Retinal pigment epithelial cell (primary cell): ENCODE measurements at regions not wholly inside any gene's neighbourhood (a gene's known extent, or its start where the extent isn't known, plus 50 kb on each side); places are given as distances from the start of the nearest gene placed in this dataset.
A peak's percentile ranks its signal among the peaks of the same experiment; 100 is the strongest.

Experiments used
- DNase-seq: peaks from one replicate; pipeline ENCODE4 v3.0.0-alpha.2; 2010; ENCODE audit warnings: low read depth
- H3K4me3 ChIP-seq: 2 replicates; pipeline ENCODE4 v1.5.1; 2011; ENCODE audit warnings: mild to moderate bottlenecking, low read length, control low read depth, moderate library complexity
- TF ChIP-seq, protein P1 (sequence below): conservative IDR thresholded peaks from 2 replicates; pipeline ENCODE4 v1.5.1; 2011; ENCODE audit warnings: low read depth, low read length, control low read depth, inconsistent platforms

DNA sequence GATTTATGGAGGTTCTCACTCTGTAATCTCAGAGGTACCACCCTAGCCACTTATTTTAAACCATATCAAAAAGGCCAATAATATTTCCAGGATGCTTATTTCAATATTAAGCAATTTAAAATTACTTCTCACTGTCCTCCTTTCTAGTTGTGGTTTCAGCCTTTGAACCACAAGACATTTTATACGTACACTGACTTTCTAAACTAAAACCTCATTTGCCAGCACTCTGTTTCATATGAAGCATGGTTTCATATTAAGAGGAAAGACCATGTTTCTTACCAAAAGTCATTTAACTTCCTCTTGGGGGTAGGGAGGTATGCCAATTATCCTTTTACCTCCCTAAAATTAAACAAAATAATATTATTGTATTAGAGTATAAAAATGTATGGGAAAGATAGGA is 399.8 kb downstream of the CDH7 start:
- no peak overlapping the region for H3K4me3 ChIP-seq
- TF ChIP-seq, protein P1, sequence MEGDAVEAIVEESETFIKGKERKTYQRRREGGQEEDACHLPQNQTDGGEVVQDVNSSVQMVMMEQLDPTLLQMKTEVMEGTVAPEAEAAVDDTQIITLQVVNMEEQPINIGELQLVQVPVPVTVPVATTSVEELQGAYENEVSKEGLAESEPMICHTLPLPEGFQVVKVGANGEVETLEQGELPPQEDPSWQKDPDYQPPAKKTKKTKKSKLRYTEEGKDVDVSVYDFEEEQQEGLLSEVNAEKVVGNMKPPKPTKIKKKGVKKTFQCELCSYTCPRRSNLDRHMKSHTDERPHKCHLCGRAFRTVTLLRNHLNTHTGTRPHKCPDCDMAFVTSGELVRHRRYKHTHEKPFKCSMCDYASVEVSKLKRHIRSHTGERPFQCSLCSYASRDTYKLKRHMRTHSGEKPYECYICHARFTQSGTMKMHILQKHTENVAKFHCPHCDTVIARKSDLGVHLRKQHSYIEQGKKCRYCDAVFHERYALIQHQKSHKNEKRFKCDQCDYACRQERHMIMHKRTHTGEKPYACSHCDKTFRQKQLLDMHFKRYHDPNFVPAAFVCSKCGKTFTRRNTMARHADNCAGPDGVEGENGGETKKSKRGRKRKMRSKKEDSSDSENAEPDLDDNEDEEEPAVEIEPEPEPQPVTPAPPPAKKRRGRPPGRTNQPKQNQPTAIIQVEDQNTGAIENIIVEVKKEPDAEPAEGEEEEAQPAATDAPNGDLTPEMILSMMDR: no peak
- DNase-seq: no peak

DNA sequence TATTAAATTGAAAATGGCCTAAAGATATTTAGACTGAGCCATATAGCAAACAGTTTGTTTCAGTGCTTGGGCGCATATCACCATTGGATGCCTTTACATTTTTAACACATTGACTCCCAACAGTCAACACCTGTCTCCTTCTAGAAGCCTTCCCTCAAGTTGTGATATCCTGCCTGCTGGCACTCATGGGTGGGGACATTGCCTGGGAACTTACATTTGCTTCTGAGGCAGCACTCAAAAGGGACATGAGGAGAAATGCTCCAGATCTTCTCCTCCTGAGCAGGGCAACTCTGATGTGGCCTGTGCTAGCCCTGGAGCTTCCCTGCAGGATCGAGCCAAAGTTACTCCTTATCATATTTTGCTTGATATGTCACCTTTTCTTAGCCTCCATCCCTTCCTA is 392.2 kb downstream of the CDH7 start:
- TF ChIP-seq, protein P1: no peak

GRCh38 chr18:66141716-66142115 is 390.9 kb downstream of the CDH7 start:
- H3K4me3 ChIP-seq: no peak overlapping the region
- TF ChIP-seq, protein P1: no peak
- no peak for DNase-seq

More for the DNA sequence above, 392.2 kb downstream of the CDH7 start:
- no peak overlapping the region for H3K4me3 ChIP-seq
- DNase-seq: no peak

DNA sequence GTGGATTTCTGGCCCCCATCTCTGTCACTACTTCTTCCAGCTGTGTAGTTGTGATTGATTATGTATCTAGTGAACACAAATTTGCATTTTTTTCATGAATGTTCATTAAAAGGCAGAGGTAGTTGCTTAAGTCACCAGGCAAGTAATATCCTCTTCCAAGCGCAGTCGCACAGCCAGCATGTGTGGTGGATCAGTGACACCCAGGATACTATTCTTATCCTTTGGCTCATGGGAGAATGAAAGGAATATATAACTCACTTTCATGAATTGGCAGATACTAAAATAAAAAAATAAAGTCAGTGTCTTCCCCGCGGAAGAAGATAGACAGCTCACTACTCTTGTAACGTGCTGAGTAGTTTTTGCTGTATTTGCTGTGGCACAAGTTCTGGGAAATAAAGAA is 387.8 kb downstream of the CDH7 start:
- no peak for DNase-seq
- TF ChIP-seq, protein P1: no peak
- no peak overlapping the region for H3K4me3 ChIP-seq

DNA sequence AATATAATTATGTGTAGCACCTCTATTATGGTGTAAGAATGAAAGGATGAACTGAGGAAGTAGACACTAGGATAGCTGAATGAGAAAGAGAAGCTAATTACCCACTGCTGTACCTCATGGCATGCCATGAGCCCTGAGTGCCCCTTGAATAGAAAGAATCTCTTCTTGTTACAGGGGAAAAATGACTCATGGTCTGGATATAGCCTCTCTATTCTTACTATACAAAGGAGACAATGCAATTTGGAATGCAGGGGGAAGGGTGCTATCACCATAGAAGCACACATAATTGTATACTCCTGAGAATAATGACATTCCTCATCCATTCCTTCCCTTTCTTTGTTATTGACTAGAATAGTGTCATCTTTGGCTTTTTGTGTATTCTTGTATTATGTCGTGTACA is 385.2 kb downstream of the CDH7 start:
- peak; percentile 17 for DNase-seq
- TF ChIP-seq, protein P1: no peak
- H3K4me3 ChIP-seq: no peak overlapping the region

- no peak overlapping the region for H3K4me3 ChIP-seq
- DNase-seq: peak; percentile 5
Observed at GRCh38 chr18:66129248-66129647, 378.4 kb downstream of the CDH7 start.

DNA sequence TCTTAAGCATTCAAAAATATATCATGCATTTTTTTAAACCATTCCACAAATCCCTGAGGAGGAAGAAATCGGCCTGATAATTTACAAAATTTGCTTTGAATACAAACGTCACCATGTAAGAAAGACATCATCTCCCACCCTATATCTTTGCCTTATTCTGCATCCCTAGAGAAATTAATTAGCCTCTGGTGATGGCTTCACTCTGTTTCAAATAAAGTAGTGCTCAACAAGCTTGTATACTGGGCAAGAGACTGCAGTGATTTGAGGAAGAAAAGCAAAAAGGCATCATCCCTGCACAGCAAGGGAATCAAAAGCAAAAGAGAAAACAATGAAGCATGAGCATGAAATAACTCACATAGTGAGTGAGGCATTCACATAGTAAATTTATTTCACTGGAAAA is 375.5 kb downstream of the CDH7 start:
- H3K4me3 ChIP-seq: no peak overlapping the region
- TF ChIP-seq, protein P1: no peak
- no peak for DNase-seq

More at GRCh38 chr18:66129248-66129647, 378.4 kb downstream of the CDH7 start:
- TF ChIP-seq, protein P1: no peak
